Epithelial cell of esophagus (primary cell): ENCODE measurements at regions not wholly inside any gene's neighbourhood (a gene's known extent, or its start where the extent isn't known, plus 50 kb on each side); places are given as distances from the start of the nearest gene placed in this dataset.

Source experiments
- DNase-seq: peaks from one replicate; pipeline ENCODE4 v3.0.0; 2010; ENCODE audit warnings: low read depth
- H3K4me3 ChIP-seq: 2 replicates; pipeline ENCODE4 v1.5.1; 2011; ENCODE audit warnings: mild to moderate bottlenecking, low read length, control low read depth
- CTCF ChIP-seq: IDR thresholded peaks from 2 replicates; pipeline ENCODE4 v1.5.1; 2011; ENCODE audit warnings: low read depth, mild to moderate bottlenecking, low read length, control low read depth, inconsistent platforms; ENCODE audit not compliant: insufficient read depth; ENCODE audit errors: missing control alignments

- no peak for DNase-seq
- no peak for TF ChIP-seq CTCF
- H3K4me3 ChIP-seq, result no peak overlapping the region
Observed at GRCh38 chr5:116663081-116663480, 88.5 kb upstream of the SEMA6A start.

GRCh38 chr5:116661419-116661818 is 86.8 kb upstream of the SEMA6A start:
- no peak for DNase-seq
- no peak for TF ChIP-seq CTCF

GRCh38 chr5:116660929-116661328 is 86.3 kb upstream of the SEMA6A start:
- TF ChIP-seq CTCF, result no peak
- no peak overlapping the region for H3K4me3 ChIP-seq
- DNase-seq, result no peak

More at GRCh38 chr5:116661419-116661818, 86.8 kb upstream of the SEMA6A start:
- H3K4me3 ChIP-seq, result no peak overlapping the region

GRCh38 chr5:116658830-116659229 is 84.2 kb upstream of the SEMA6A start:
- DNase-seq, result no peak
- no peak for TF ChIP-seq CTCF
- H3K4me3 ChIP-seq, result no peak overlapping the region

GRCh38 chr5:116658141-116658540 is 83.5 kb upstream of the SEMA6A start:
- TF ChIP-seq CTCF, result no peak
- H3K4me3 ChIP-seq, result no peak overlapping the region
- peak; percentile 72 for DNase-seq

- DNase-seq, result peak; percentile 51
- TF ChIP-seq CTCF, result no peak
- H3K4me3 ChIP-seq, result no peak overlapping the region
Observed at GRCh38 chr5:116655431-116655830, 80.8 kb upstream of the SEMA6A start.

GRCh38 chr5:116654925-116655324 is 80.3 kb upstream of the SEMA6A start:
- no peak for TF ChIP-seq CTCF
- no peak overlapping the region for H3K4me3 ChIP-seq
- no peak for DNase-seq
